Neural cell (in vitro differentiated cells): ENCODE measurements at regions not wholly inside any gene's neighbourhood (a gene's known extent, or its start where the extent isn't known, plus 50 kb on each side); places are given as distances from the start of the nearest gene placed in this dataset.

Experiments
- CTCF ChIP-seq: fragments of 450-650 bp; IDR thresholded peaks from 2 replicates; pipeline ENCODE4 v1.5.1; 2014; ENCODE audit warnings: antibody characterized with exemption, mild to moderate bottlenecking, moderate library complexity; ENCODE audit not compliant: poor library complexity, severe bottlenecking
- EP300 ChIP-seq: fragments of 450-650 bp; conservative IDR thresholded peaks from 2 replicates; pipeline ENCODE4 v1.6.1; 2014; ENCODE audit warnings: antibody characterized with exemption, mild to moderate bottlenecking, moderate library complexity; ENCODE audit not compliant: poor library complexity, severe bottlenecking
- EZH2 ChIP-seq: fragments of 200-600, 300-800 bp; shearing (Covaris generic), sonication (generic); IDR thresholded peaks from 2 replicates; pipeline ENCODE4 v1.6.1; 2014; ENCODE audit warnings: antibody characterized with exemption, low read length, borderline replicate concordance, mild to moderate bottlenecking; ENCODE audit not compliant: insufficient read depth, poor library complexity, severe bottlenecking
- POLR2AphosphoS5 ChIP-seq: IDR thresholded peaks from 2 replicates; pipeline ENCODE4 v1.6.1; 2012
- RAD21 ChIP-seq: fragments of 450-650 bp; conservative IDR thresholded peaks from 2 replicates; pipeline ENCODE4 v1.6.1; 2014; ENCODE audit warnings: antibody characterized with exemption, mild to moderate bottlenecking, moderate library complexity
- REST ChIP-seq: IDR thresholded peaks from 2 replicates; pipeline ENCODE4 v1.6.1; 2012; ENCODE audit warnings: borderline replicate concordance
- TAF1 ChIP-seq: IDR thresholded peaks from 2 replicates; pipeline ENCODE4 v1.6.1; 2012; ENCODE audit warnings: low read depth

- no peak for TF ChIP-seq CTCF
- no peak for TF ChIP-seq EP300
- TF ChIP-seq EZH2 = no peak
- TF ChIP-seq POLR2AphosphoS5 = no peak
- TF ChIP-seq REST = no peak
- TF ChIP-seq RAD21 = no peak
- TF ChIP-seq TAF1 = no peak
Measured at GRCh38 chr13:103859952-103860351, 793.7 kb upstream of the SLC10A2 start.
